KMS-11 (cell line): ENCODE measurements at regions not wholly inside any gene's neighbourhood (a gene's known extent, or its start where the extent isn't known, plus 50 kb on each side); places are given as distances from the start of the nearest gene placed in this dataset.
"Not testable (repeated sequence)": the region's sequence is repeated elsewhere in the genome, so short reads cannot be mapped to it uniquely, and the experiment has no call there.

Experiments used
- H2AFZ ChIP-seq: fragments of 200-600 bp; sonication (generic); 2 replicates; pipeline ENCODE4 v1.6.1; 2016; ENCODE audit warnings: antibody characterized with exemption, mixed run types, low read depth
- H3K27ac ChIP-seq: fragments of 200-600 bp; sonication (generic); 2 replicates; pipeline ENCODE4 v1.6.1; 2016; ENCODE audit warnings: mild to moderate bottlenecking, mixed run types
- H3K27me3 ChIP-seq: fragments of 200-600 bp; sonication (generic); 2 replicates; pipeline ENCODE4 v1.6.1; 2017; ENCODE audit warnings: mild to moderate bottlenecking, low read depth, mixed run types, moderate library complexity; ENCODE audit not compliant: insufficient read depth
- H3K36me3 ChIP-seq: fragments of 200-600 bp; sonication (generic); 2 replicates; pipeline ENCODE4 v1.6.1; 2017; ENCODE audit warnings: mild to moderate bottlenecking, mixed run types; ENCODE audit not compliant: insufficient read depth
- H3K4me1 ChIP-seq: fragments of 200-600 bp; sonication (generic); 2 replicates; pipeline ENCODE4 v1.6.1; 2016; ENCODE audit warnings: mild to moderate bottlenecking, low read depth, mixed run types; ENCODE audit not compliant: poor library complexity, severe bottlenecking
- H3K4me2 ChIP-seq: fragments of 200-600 bp; sonication (generic); 2 replicates; pipeline ENCODE4 v1.7.0; 2016; ENCODE audit warnings: mild to moderate bottlenecking, mixed run types
- H3K4me3 ChIP-seq: fragments of 200-600 bp; sonication (generic); IDR thresholded peaks from 2 replicates; pipeline ENCODE4 v1.6.1; 2017; ENCODE audit warnings: low read depth, low read length, mixed read lengths; ENCODE audit not compliant: insufficient read depth
- H3K79me2 ChIP-seq: fragments of 200-600 bp; sonication (generic); 2 replicates; pipeline ENCODE4 v1.6.1; 2016; ENCODE audit warnings: low read depth, mixed run types; ENCODE audit not compliant: insufficient read depth
- H3K9ac ChIP-seq: fragments of 200-600 bp; sonication (generic); 2 replicates; pipeline ENCODE4 v1.6.1; 2016; ENCODE audit warnings: mild to moderate bottlenecking, mixed run types
- H4K20me1 ChIP-seq: fragments of 200-600 bp; sonication (generic); 2 replicates; pipeline ENCODE4 v1.6.1; 2016; ENCODE audit warnings: mild to moderate bottlenecking, mixed run types; ENCODE audit not compliant: insufficient read depth
- CTCF ChIP-seq: fragments of 200-600 bp; sonication (generic); conservative IDR thresholded peaks from 2 replicates; pipeline ENCODE4 v1.6.1; 2017; ENCODE audit warnings: low read depth, mild to moderate bottlenecking, antibody characterized with exemption, low read length, moderate library complexity, mixed read lengths

GRCh38 chr2:64250751-64251423 lies 106.7 kb upstream of the PELI1 start:
- Histone ChIP-seq H2AFZ (no peak overlapping the region), H3K4me2 (no peak overlapping the region), H3K27ac (no peak overlapping the region), H3K27me3 (no peaks in the 10 kb centered on the region), H3K4me1 (no peaks in the 10 kb centered on the region), H4K20me1 (no peaks in the 10 kb centered on the region), H3K36me3 (no peaks in the 10 kb centered on the region), H3K4me3 (no peak overlapping the region), H3K79me2 (no peaks in the 10 kb centered on the region), H3K9ac (no peak overlapping the region)
- no peak for TF ChIP-seq CTCF

- no peak overlapping the region for H3K4me2 ChIP-seq
- H4K20me1 ChIP-seq: no peaks in the 10 kb centered on the region
- no peaks in the 10 kb centered on the region for H3K79me2 ChIP-seq
- H3K4me1 ChIP-seq: no peaks in the 10 kb centered on the region
- no peak overlapping the region for H3K9ac ChIP-seq
- no peaks in the 10 kb centered on the region for H3K36me3 ChIP-seq
- no peaks in the 10 kb centered on the region for H3K27me3 ChIP-seq
- H3K27ac ChIP-seq: no peak overlapping the region
- no peak for TF ChIP-seq CTCF
- H2AFZ ChIP-seq: no peak overlapping the region
- no peak overlapping the region for H3K4me3 ChIP-seq
Observed at GRCh38 chr2:64251497-64252250, 107.5 kb upstream of the PELI1 start.

DNA sequence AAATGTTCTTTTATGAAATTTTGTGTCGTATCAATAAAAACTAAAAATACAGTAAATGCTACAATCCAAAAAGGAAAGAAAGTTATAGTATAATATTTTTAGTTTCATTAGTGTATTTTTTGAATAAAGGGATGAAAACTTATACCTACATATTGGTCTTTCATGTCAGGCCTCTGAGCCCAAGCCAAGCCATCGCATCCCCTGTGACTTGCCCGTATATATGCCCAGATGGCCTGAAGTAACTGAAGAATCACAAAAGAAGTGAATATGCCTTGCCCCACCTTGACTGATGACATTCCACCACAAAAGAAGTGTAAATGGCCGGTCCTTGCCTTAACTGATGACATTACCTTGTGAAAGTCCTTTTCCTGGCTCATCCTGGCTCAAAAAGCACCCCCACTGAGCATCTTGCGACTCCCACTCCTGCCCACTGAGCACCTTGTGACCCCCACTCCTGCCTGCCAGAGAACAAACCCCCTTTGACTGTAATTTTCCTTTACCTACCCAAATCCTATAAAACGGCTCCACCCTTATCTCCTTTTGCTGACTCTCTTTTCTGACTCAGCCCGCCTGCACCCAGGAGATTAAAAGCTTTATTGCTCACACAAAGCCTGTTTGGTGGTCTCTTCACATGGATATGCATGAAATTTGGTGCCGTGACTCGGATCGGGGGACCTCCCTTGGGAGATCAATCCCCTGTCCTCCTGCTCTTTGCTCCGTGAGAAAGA lies 108.2 kb upstream of the PELI1 start:
- H3K79me2 ChIP-seq, H3K9ac ChIP-seq, H4K20me1 ChIP-seq, H3K4me3 ChIP-seq, H3K27ac ChIP-seq, H3K27me3 ChIP-seq, H3K36me3 ChIP-seq, H2AFZ ChIP-seq, H3K4me2 ChIP-seq, H3K4me1 ChIP-seq: not testable (repeated sequence)

DNA sequence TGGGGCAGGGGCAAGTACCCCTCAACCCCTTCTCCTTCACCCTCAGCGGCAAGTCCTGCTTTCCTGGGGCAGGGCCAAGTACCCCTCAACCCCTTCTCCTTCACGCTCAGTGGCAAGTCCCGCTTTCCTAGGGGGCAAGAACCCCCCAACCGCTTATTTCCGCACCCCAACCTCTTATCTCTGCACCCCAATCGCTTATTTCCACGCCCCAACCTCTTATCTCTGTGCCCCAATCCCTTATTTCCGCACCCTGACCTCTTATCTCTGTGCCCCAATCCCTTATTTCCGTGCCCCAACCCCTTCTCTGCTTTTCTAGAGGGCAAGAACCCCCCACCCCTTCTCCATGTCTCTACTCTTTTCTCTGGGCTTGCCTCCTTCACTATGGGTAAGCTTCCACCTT lies 109.2 kb upstream of the PELI1 start:
- H3K79me2 ChIP-seq, H4K20me1 ChIP-seq, H3K27me3 ChIP-seq, H3K27ac ChIP-seq, H3K4me1 ChIP-seq, H2AFZ ChIP-seq, H3K36me3 ChIP-seq, H3K4me2 ChIP-seq, H3K9ac ChIP-seq, H3K4me3 ChIP-seq: not testable (repeated sequence)

GRCh38 chr2:64258566-64258965 lies 114.3 kb upstream of the PELI1 start:
- Histone ChIP-seq H3K36me3 (no peaks in the 10 kb centered on the region), H3K9ac (no peak overlapping the region), H4K20me1 (no peaks in the 10 kb centered on the region), H3K4me2 (no peak overlapping the region), H3K4me1 (no peaks in the 10 kb centered on the region), H3K79me2 (no peaks in the 10 kb centered on the region), H3K27ac (no peak overlapping the region), H2AFZ (no peak overlapping the region), H3K27me3 (no peaks in the 10 kb centered on the region), H3K4me3 (no peak overlapping the region)
- no peak for TF ChIP-seq CTCF
